Liver (tissue), 3 donors: ENCODE measurements at regions not wholly inside any gene's neighbourhood (a gene's known extent, or its start where the extent isn't known, plus 50 kb on each side); places are given as distances from the start of the nearest gene placed in this dataset.

ENCODE experiments used
- ATF3 ChIP-seq: IDR thresholded peaks from 2 replicates; pipeline ENCODE4 v1.6.1; 2016; ENCODE audit warnings: antibody characterized with exemption
- CTCF ChIP-seq: fragments of 150-350 bp; IDR thresholded peaks from 2 replicates; pipeline ENCODE4 v1.5.1; 2017; ENCODE audit warnings: improper control_type of control experiment, low read depth, low read length; ENCODE audit not compliant: missing input control
- FOXA1 ChIP-seq: IDR thresholded peaks from 2 replicates; pipeline ENCODE4 v1.6.1; 2016; ENCODE audit warnings: antibody characterized with exemption
- GABPA ChIP-seq, 2 donors: IDR thresholded peaks in 1 of 2; conservative IDR thresholded peaks in 1 of 2; 2 replicates each; pipeline ENCODE4 v1.6.1; 2016; ENCODE audit warnings: antibody characterized with exemption in 2 of 2, mild to moderate bottlenecking in 1 of 2, moderate library complexity in 1 of 2
- HNF4A ChIP-seq, 2 donors: conservative IDR thresholded peaks; 2 replicates each; pipeline ENCODE4 v1.6.1; 2016; ENCODE audit warnings: antibody characterized with exemption in 2 of 2, mild to moderate bottlenecking in 2 of 2
- HNF4G ChIP-seq: IDR thresholded peaks from 2 replicates; pipeline ENCODE4 v1.6.1; 2016; ENCODE audit warnings: antibody characterized with exemption
- JUND ChIP-seq, 2 donors: IDR thresholded peaks; 2 replicates each; pipeline ENCODE4 v1.6.1; 2016; ENCODE audit warnings: antibody characterized with exemption in 2 of 2
- MAX ChIP-seq: IDR thresholded peaks from 2 replicates; pipeline ENCODE4 v1.6.1; 2016; ENCODE audit warnings: antibody characterized with exemption
- RAD21 ChIP-seq, 2 donors: IDR thresholded peaks; 2 replicates each; pipeline ENCODE4 v1.6.1; 2016; ENCODE audit warnings: antibody characterized with exemption in 2 of 2, mild to moderate bottlenecking in 2 of 2
- REST ChIP-seq: IDR thresholded peaks from 2 replicates; pipeline ENCODE4 v1.6.1; 2016; ENCODE audit warnings: antibody characterized with exemption, mild to moderate bottlenecking
- SP1 ChIP-seq: IDR thresholded peaks from 2 replicates; pipeline ENCODE4 v1.6.1; 2018; ENCODE audit warnings: antibody characterized with exemption, mild to moderate bottlenecking
- TAF1 ChIP-seq: conservative IDR thresholded peaks from 2 replicates; pipeline ENCODE4 v1.6.1; 2016; ENCODE audit warnings: antibody characterized with exemption, mild to moderate bottlenecking
- YY1 ChIP-seq: IDR thresholded peaks from 2 replicates; pipeline ENCODE4 v1.6.1; 2016; ENCODE audit warnings: antibody characterized with exemption, mild to moderate bottlenecking
- ZBTB33 ChIP-seq: IDR thresholded peaks from 2 replicates; pipeline ENCODE4 v1.6.1; 2016; ENCODE audit warnings: antibody characterized with exemption
- donor health status: healthy.
- donor health status: healthy.

- TF ChIP-seq CTCF: no peak
- no peak for TF ChIP-seq REST
- no peak for TF ChIP-seq TAF1
- no peak for TF ChIP-seq RAD21 (IDR thresholded peaks at IDR 0.05)
- TF ChIP-seq FOXA1: no peak
- TF ChIP-seq GABPA (IDR thresholded peaks at IDR 0.05 in 1 of 2, conservative IDR thresholded peaks at IDR 0.05 in 1 of 2): no peak
- no peak for TF ChIP-seq ATF3
- no peak for TF ChIP-seq JUND (IDR thresholded peaks at IDR 0.05)
- no peak for TF ChIP-seq HNF4G
- TF ChIP-seq MAX: no peak
- TF ChIP-seq YY1: no peak
- TF ChIP-seq SP1: no peak
- TF ChIP-seq HNF4A (conservative IDR thresholded peaks at IDR 0.05): no peak
- no peak for TF ChIP-seq ZBTB33
These were observed 145.6 kb upstream of the TSLP start for GRCh38 chr5:110925916-110926315.
